ENCODE measurements at regions not wholly inside any gene's neighbourhood (a gene's known extent, or its start where the extent isn't known, plus 50 kb on each side); places are given as distances from the start of the nearest gene placed in this dataset.
"Not testable (repeated sequence)": the region's sequence is repeated elsewhere in the genome, so short reads cannot be mapped to it uniquely, and the experiment has no call there.

- Mint-ChIP-seq H3K27me3 (no peaks in the 10 kb centered on the region), H3K4me1 (peaks cover 7 to 24% (median 11%) of the 10 kb centered on the region in 4 donors), H3K4me3 (no peak overlapping the region), H3K36me3 (no peaks in the 10 kb centered on the region), H3K9me3 (no peaks in the 10 kb centered on the region), H3K27ac (peak overlapping the region in 2 of 10 donors; percentile 1 to 58)
- no peak for DNase-seq
- POLR2A ChIA-PET: interaction anchor here (0.6 kb wide), 1 partner anchor 18 kb away, joined by 4 read pairs; no protein-coding TSS in a partner anchor
- ATAC-seq: no peak
Measured at GRCh38 chr20:53809217-53809616, 215.6 kb upstream of the ZNF217 start.

GRCh38 chr20:53808733-53809132 is 215.1 kb upstream of the ZNF217 start:
- Mint-ChIP-seq H3K27ac (no peak overlapping the region), H3K36me3 (no peaks in the 10 kb centered on the region), H3K9me3 (no peaks in the 10 kb centered on the region), H3K27me3 (no peaks in the 10 kb centered on the region), H3K4me1 (peaks cover 6 to 20% (median 8%) of the 10 kb centered on the region in 4 donors), H3K4me3 (no peak overlapping the region)
- POLR2A ChIA-PET: no interaction called here
- ATAC-seq (no peak), DNase-seq (no peak)

- DNase-seq, H3K27me3 Mint-ChIP-seq, ATAC-seq, H3K9me3 Mint-ChIP-seq, H3K27ac Mint-ChIP-seq, POLR2A ChIA-PET, H3K36me3 Mint-ChIP-seq, H3K4me3 Mint-ChIP-seq: not testable (repeated sequence)
- peaks cover 2 to 16% (median 7%) of the 10 kb centered on the region in 4 donors for H3K4me1 Mint-ChIP-seq
Measured at GRCh38 chr20:53808302-53808701, 214.7 kb upstream of the ZNF217 start.

- Mint-ChIP-seq H3K4me1 (peaks cover 0 to 14% (median 7%) of the 10 kb centered on the region in 4 donors), H3K9me3 (no peaks in the 10 kb centered on the region), H3K36me3 (no peaks in the 10 kb centered on the region), H3K27me3 (no peaks in the 10 kb centered on the region), H3K4me3 (no peak overlapping the region), H3K27ac (peak overlapping the region in 2 of 10 donors; percentile 1 to 66)
- POLR2A ChIA-PET: interaction anchor here (0.7 to 1.2 kb wide), 4 partner anchors 11 to 31 kb away, joined by 3 to 4 read pairs (median 4); no protein-coding TSS in a partner anchor
- no peak for ATAC-seq
- DNase-seq: no peak
Measured at GRCh38 chr20:53806683-53807401, 213.2 kb upstream of the ZNF217 start.

GRCh38 chr20:53805895-53806384 is 212.3 kb upstream of the ZNF217 start:
- no peak overlapping the region for H3K27ac Mint-ChIP-seq

GRCh38 chr20:53804920-53805894 is 211.6 kb upstream of the ZNF217 start:
- peaks cover 0 to 10% (median 6%) of the 10 kb centered on the region in 4 donors for H3K4me1 Mint-ChIP-seq
- POLR2A ChIA-PET: interaction anchor here (0.8 to 1.0 kb wide), 2 partner anchors 9 to 29 kb away, joined by 3 to 4 read pairs; no protein-coding TSS in a partner anchor
- no peak for DNase-seq
- H3K36me3 Mint-ChIP-seq: no peaks in the 10 kb centered on the region
- ATAC-seq: no peak
- no peak overlapping the region for H3K4me3 Mint-ChIP-seq
- H3K9me3 Mint-ChIP-seq: no peaks in the 10 kb centered on the region
- H3K27me3 Mint-ChIP-seq: no peaks in the 10 kb centered on the region
- H3K27ac Mint-ChIP-seq: peak overlapping the region in 1 of 10 donors; percentile 61

More at GRCh38 chr20:53805895-53806384, 212.3 kb upstream of the ZNF217 start:
- ATAC-seq (no peak), DNase-seq (no peak)
- Mint-ChIP-seq H3K36me3 (no peaks in the 10 kb centered on the region), H3K4me3 (no peak overlapping the region), H3K9me3 (no peaks in the 10 kb centered on the region), H3K4me1 (peaks cover 0 to 10% (median 7%) of the 10 kb centered on the region in 4 donors), H3K27me3 (no peaks in the 10 kb centered on the region)
- POLR2A ChIA-PET: interaction anchor here (0.8 to 1.2 kb wide), 3 partner anchors 8 to 30 kb away, joined by 3 to 4 read pairs (median 4); no protein-coding TSS in a partner anchor

GRCh38 chr20:53804308-53804707 is 210.7 kb upstream of the ZNF217 start:
- H3K9me3 Mint-ChIP-seq, H3K4me3 Mint-ChIP-seq, POLR2A ChIA-PET, DNase-seq, H3K27ac Mint-ChIP-seq, ATAC-seq, H3K27me3 Mint-ChIP-seq, H3K36me3 Mint-ChIP-seq: not testable (repeated sequence)
- H3K4me1 Mint-ChIP-seq: peaks cover 0 to 10% (median 5%) of the 10 kb centered on the region in 4 donors

GRCh38 chr20:53803492-53804155 is 210.0 kb upstream of the ZNF217 start:
- Mint-ChIP-seq H3K9me3 (no peaks in the 10 kb centered on the region), H3K27ac (peak overlapping the region in 3 of 10 donors; percentile 43 to 82 (median 75)), H3K4me1 (peaks cover 2 to 8% (median 5%) of the 10 kb centered on the region in 4 donors), H3K36me3 (no peaks in the 10 kb centered on the region), H3K4me3 (no peak overlapping the region), H3K27me3 (no peaks in the 10 kb centered on the region)
- POLR2A ChIA-PET: no interaction called here
- DNase-seq: no peak
- ATAC-seq: no peak

GRCh38 chr20:53801609-53802370 is 208.2 kb upstream of the ZNF217 start:
- ATAC-seq (no peak), DNase-seq (no peak)
- Mint-ChIP-seq H3K4me1 (peaks cover under 1 to 5% (median 3%) of the 10 kb centered on the region in 4 donors), H3K36me3 (no peaks in the 10 kb centered on the region), H3K27ac (peak overlapping the region in 1 of 10 donors; percentile 63), H3K9me3 (no peaks in the 10 kb centered on the region), H3K27me3 (no peaks in the 10 kb centered on the region), H3K4me3 (no peak overlapping the region)
- POLR2A ChIA-PET: no interaction called here

- H3K36me3 Mint-ChIP-seq: no peaks in the 10 kb centered on the region
- DNase-seq (no peak), ATAC-seq (no peak)
- no peaks in the 10 kb centered on the region for H3K9me3 Mint-ChIP-seq
- no peak overlapping the region for H3K4me3 Mint-ChIP-seq
- peak overlapping the region in 1 of 10 donors; percentile 63 for H3K27ac Mint-ChIP-seq
- H3K27me3 Mint-ChIP-seq: no peaks in the 10 kb centered on the region
- POLR2A ChIA-PET: interaction anchor here (0.6 kb wide), 1 partner anchor 48 kb away, joined by 3 read pairs; no protein-coding TSS in a partner anchor
- peaks cover 0 to 5% (median 3%) of the 10 kb centered on the region in 4 donors for H3K4me1 Mint-ChIP-seq
Measured at GRCh38 chr20:53800883-53801604, 207.4 kb upstream of the ZNF217 start.

- Mint-ChIP-seq H3K4me3 (no peak overlapping the region), H3K4me1 (peaks cover 0 to 5% (median 3%) of the 10 kb centered on the region in 4 donors), H3K9me3 (no peaks in the 10 kb centered on the region), H3K27ac (no peak overlapping the region), H3K36me3 (no peaks in the 10 kb centered on the region), H3K27me3 (no peaks in the 10 kb centered on the region)
- POLR2A ChIA-PET: no interaction called here
- DNase-seq: no peak
- ATAC-seq: no peak
Measured at GRCh38 chr20:53800418-53800817, 206.8 kb upstream of the ZNF217 start.
